SK-N-SH treated with all-trans-retinoic acid at 6 μM for 48 hours (cell line): ENCODE measurements at regions not wholly inside any gene's neighbourhood (a gene's known extent, or its start where the extent isn't known, plus 50 kb on each side); places are given as distances from the start of the nearest gene placed in this dataset.

Source experiments
- ARNTL ChIP-seq: fragments of 450-650 bp; formaldehyde crosslinking; IDR thresholded peaks from 2 replicates; pipeline ENCODE4 v1.5.0; 2020; ENCODE audit warnings: low read depth, mild to moderate bottlenecking, moderate library complexity, borderline replicate concordance
- GLIS3 ChIP-seq: fragments of 250-450 bp; sonication (Bioruptor Pico); IDR thresholded peaks from 2 replicates; pipeline ENCODE4 v1.5.0; 2020; ENCODE audit warnings: mild to moderate bottlenecking, moderate library complexity
- ISL1 ChIP-seq: fragments of 250-450 bp; sonication (Bioruptor Pico); IDR thresholded peaks from 2 replicates; pipeline ENCODE4 v2.1.2; 2022; ENCODE audit warnings: mild to moderate bottlenecking, moderate library complexity
- RARB ChIP-seq: fragments of 250-450 bp; sonication (Bioruptor Pico); IDR thresholded peaks from 2 replicates; pipeline ENCODE4 v1.8.0; 2021; ENCODE audit warnings: mild to moderate bottlenecking, moderate library complexity
- TCF4 ChIP-seq: fragments of 250-450 bp; sonication (Bioruptor Pico); IDR thresholded peaks from 2 replicates; pipeline ENCODE4 v1.8.0; 2021; ENCODE audit warnings: mild to moderate bottlenecking, moderate library complexity, borderline replicate concordance
- ZNF565 ChIP-seq: fragments of 450-650 bp; formaldehyde crosslinking; conservative IDR thresholded peaks from 2 replicates; pipeline ENCODE4 v1.5.0; 2020; ENCODE audit warnings: low read depth, mild to moderate bottlenecking, moderate library complexity

DNA sequence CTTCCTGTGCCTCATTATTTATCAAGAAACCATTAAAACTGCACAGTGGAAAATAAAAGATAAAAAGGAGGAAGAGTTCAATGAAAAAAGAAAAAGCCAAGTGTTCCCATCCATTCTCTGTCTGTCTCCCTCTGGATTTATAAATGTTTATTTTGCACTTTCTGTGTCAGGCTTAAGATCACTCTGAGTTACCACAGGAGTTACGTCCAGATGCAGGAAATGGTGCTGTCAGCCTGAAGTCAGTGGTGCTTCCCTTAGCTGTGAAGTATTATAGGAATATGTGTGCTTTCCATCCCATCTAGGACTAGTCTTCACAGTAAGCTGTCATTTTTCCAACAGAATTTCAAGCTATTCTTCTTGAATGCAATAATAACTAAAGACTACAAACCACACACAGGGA lies 420.2 kb downstream of the KCTD12 start:
- TF ChIP-seq TCF4 (CRISPR knock-in tag): no peak
- TF ChIP-seq ISL1 (CRISPR knock-in tag): no peak
- TF ChIP-seq RARB (CRISPR knock-in tag): no peak
- TF ChIP-seq GLIS3: no peak
- TF ChIP-seq ARNTL (CRISPR knock-in tag): no peak
- no peak for TF ChIP-seq ZNF565 (CRISPR knock-in tag)
